Right lobe of liver (tissue), 6 donors: ENCODE measurements at regions not wholly inside any gene's neighbourhood (a gene's known extent, or its start where the extent isn't known, plus 50 kb on each side); places are given as distances from the start of the nearest gene placed in this dataset.

ENCODE experiments used
- ATAC-seq, 4 donors: fragments of 200-7000 bp; cut with Tn5 transposase; one replicate each; pipeline ENCODE4 v1.9.1; 2020; ENCODE audit warnings: mild to moderate bottlenecking in 4 of 4, moderate library complexity in 4 of 4
- DNase-seq, 3 donors: peaks; one replicate each; pipeline ENCODE4 v3.0.0-alpha.2; 2020
- H3K27ac ChIP-seq, 3 donors: fragments of 200-600 bp; one replicate each; pipeline ENCODE4 v1.8.0; 2022
- H3K27me3 ChIP-seq, 2 donors: fragments of 200-600 bp; one replicate each; pipeline ENCODE4 v1.8.0; 2022
- H3K36me3 ChIP-seq, 4 donors: fragments of 200-600 bp; sonication (generic) in 1 of 4; one replicate each; pipeline versions ENCODE4 v1.5.1 to v1.8.0; 2017 to 2022; ENCODE audit warnings: control low read depth in 1 of 4
- H3K4me1 ChIP-seq, 4 donors: fragments of 200-600 bp; sonication (generic) in 1 of 4; one replicate each; pipeline versions ENCODE4 v1.5.1 to v1.8.0; 2017 to 2022; ENCODE audit warnings: control low read depth in 1 of 4
- H3K4me3 ChIP-seq, 3 donors: fragments of 200-600 bp; one replicate each; pipeline ENCODE4 v1.8.0; 2022
- H3K9me3 ChIP-seq, 4 donors: fragments of 200-600 bp; sonication (generic) in 1 of 4; one replicate each; pipeline versions ENCODE4 v1.5.1 to v1.8.0; 2017 to 2022; ENCODE audit warnings: control low read depth in 1 of 4
- CTCF ChIP-seq, 4 donors: fragments of 200-600 bp in 3 of 4; fragments of 450-650 bp in 1 of 4; IDR thresholded peaks; one replicate each; pipeline versions ENCODE4 v1.5.1 to v1.8.0; 2016 to 2022; ENCODE audit warnings: antibody characterized with exemption in 4 of 4, mild to moderate bottlenecking in 2 of 4
- POLR2A ChIP-seq: fragments of 450-650 bp; IDR thresholded peaks from one replicate; pipeline ENCODE4 v1.6.1; 2017; ENCODE audit warnings: antibody characterized with exemption, mild to moderate bottlenecking
- WGBS: methylation state at CpG from one replicate; pipeline ENCODE4 v1.1.6; 2018; ENCODE audit warnings: low coverage, low lambda C conversion rate; ENCODE audit not compliant: insufficient coverage; ENCODE audit errors: missing lambda C conversion rate; 5-methylcytosine and 5-hydroxymethylcytosine counted together
- intact Hi-C, 2 donors: fragments of 100-400 bp; cut with DNase I; formaldehyde crosslinking; loops; one replicate each; pipeline versions ENCODE4 v1.11.2 to v1.14.1; 2022
- small RNA-seq, 2 experiments: library from RNA; depleted of rRNA; stranded (forward); fragments of <200 nt; gene quantifications; one replicate each; pipeline ENCODE3, GENCODE V24; 2016
- donor health status: DM: no; HTN: yes; CAD: no.
- donor health status: DM: no; HTN: no; CAD: no.
- donor health status: DM: no; HTN: no; CAD: no.
- donor health status: DM: no; HTN: yes; CAD: no.
- donor health status: DM: no; HTN: yes; CAD: no.

- no peak overlapping the region for H3K27ac ChIP-seq
- H3K36me3 ChIP-seq, result no peaks in the 10 kb centered on the region
- 58% methylated on average over 5 of the region's 5 CpGs for WGBS
- no peak for TF ChIP-seq POLR2A
- TF ChIP-seq CTCF (IDR thresholded peaks at IDR 0.05), result no peak
- H3K9me3 ChIP-seq, result no peaks in the 10 kb centered on the region
- no peaks in the 10 kb centered on the region for H3K27me3 ChIP-seq
- H3K4me3 ChIP-seq, result no peak overlapping the region
- no peak for DNase-seq
- H3K4me1 ChIP-seq, result no peaks in the 10 kb centered on the region
- intact Hi-C loops, result no loop called here
- no peak for ATAC-seq
These were observed 52.1 kb upstream of the CCNG1 start for GRCh38 chr5:163385271-163385670.

GRCh38 chr5:163385824-163386223 lies 51.6 kb upstream of the CCNG1 start:
- H3K4me1 ChIP-seq, result no peaks in the 10 kb centered on the region
- no peak overlapping the region for H3K27ac ChIP-seq
- no peak overlapping the region for H3K4me3 ChIP-seq
- H3K36me3 ChIP-seq, result no peaks in the 10 kb centered on the region
- no peak for ATAC-seq
- DNase-seq, result no peak
- H3K27me3 ChIP-seq, result no peaks in the 10 kb centered on the region
- TF ChIP-seq POLR2A (no peak), CTCF (IDR thresholded peaks at IDR 0.05) (no peak)
- intact Hi-C loops, result no loop called here
- 50% methylated on average over 1 of the region's 1 CpG for WGBS
- no peaks in the 10 kb centered on the region for H3K9me3 ChIP-seq

GRCh38 chr5:163386352-163386751 lies 51.0 kb upstream of the CCNG1 start:
- H3K27ac ChIP-seq, result no peak overlapping the region
- TF ChIP-seq POLR2A, result no peak
- TF ChIP-seq CTCF (IDR thresholded peaks at IDR 0.05), result no peak
- H3K9me3 ChIP-seq, result no peaks in the 10 kb centered on the region
- no peaks in the 10 kb centered on the region for H3K36me3 ChIP-seq
- ATAC-seq (no peak), DNase-seq (no peak)
- no peaks in the 10 kb centered on the region for H3K4me1 ChIP-seq
- intact Hi-C loops, result no loop called here
- no peaks in the 10 kb centered on the region for H3K27me3 ChIP-seq
- H3K4me3 ChIP-seq, result no peak overlapping the region

- Histone ChIP-seq H3K4me1 (no peaks in the 10 kb centered on the region), H3K9me3 (no peaks in the 10 kb centered on the region), H3K4me3 (no peak overlapping the region), H3K27me3 (no peaks in the 10 kb centered on the region), H3K36me3 (no peaks in the 10 kb centered on the region), H3K27ac (no peak overlapping the region)
- TF ChIP-seq CTCF (IDR thresholded peaks at IDR 0.05) (no peak), POLR2A (no peak)
- intact Hi-C loops, result no loop called here
- WGBS, result 85% methylated on average over 5 of the region's 5 CpGs
- DNase-seq (no peak), ATAC-seq (no peak)
These were observed 49.6 kb upstream of the CCNG1 start for GRCh38 chr5:163387589-163388343.

Small RNA genes in the stretch of these regions (small RNA-seq; reads per million reads assigned to genes)
- 0 reads per million in 2 experiments for gene RNU6-164P
